DMS153 treated with DMSO at 0.1 percent for 48 hours (cell line): ENCODE measurements at regions not wholly inside any gene's neighbourhood (a gene's known extent, or its start where the extent isn't known, plus 50 kb on each side); places are given as distances from the start of the nearest gene placed in this dataset.
"Not testable (repeated sequence)": the region's sequence is repeated elsewhere in the genome, so short reads cannot be mapped to it uniquely, and the experiment has no call there.

Experiments used
- DNase-seq: peaks from one replicate; lab custom pipeline; 2025; ENCODE audit not compliant: unreplicated experiment; lab: John Stamatoyannopoulos, UW

- DNase-seq: peak; percentile 36
Measured at GRCh38 chr10:22086730-22087401, 83.3 kb upstream of the DNAJC1 start.

- DNase-seq: not testable (repeated sequence)
Measured at GRCh38 chr10:22079921-22080320, 76.4 kb upstream of the DNAJC1 start.

GRCh38 chr10:22071332-22071731 is 67.8 kb upstream of the DNAJC1 start:
- no peak for DNase-seq

- no peak for DNase-seq
Measured at GRCh38 chr10:22067091-22067490, 63.6 kb upstream of the DNAJC1 start.

GRCh38 chr10:22060984-22061383 is 57.5 kb upstream of the DNAJC1 start:
- DNase-seq: not testable (repeated sequence)

- no peak for DNase-seq
Measured at GRCh38 chr10:22058201-22058600, 54.7 kb upstream of the DNAJC1 start.

GRCh38 chr10:22054961-22055360 is 51.4 kb upstream of the DNAJC1 start:
- DNase-seq: no peak
